B cell (primary cell): ENCODE measurements at regions not wholly inside any gene's neighbourhood (a gene's known extent, or its start where the extent isn't known, plus 50 kb on each side); places are given as distances from the start of the nearest gene placed in this dataset.

Experiments
- CTCF ChIP-seq: fragments of 200-600 bp; IDR thresholded peaks from one replicate; pipeline ENCODE4 v1.8.0; 2022; ENCODE audit warnings: antibody characterized with exemption, mild to moderate bottlenecking
- EZH2 ChIP-seq: IDR thresholded peaks from 2 replicates; pipeline ENCODE4 v1.6.1; 2012; ENCODE audit warnings: borderline replicate concordance, low read depth, mild to moderate bottlenecking, moderate library complexity, low read length; ENCODE audit not compliant: insufficient read depth, poor library complexity, severe bottlenecking

GRCh38 chr2:180057706-180058412 is 50.8 kb upstream of the CWC22 start:
- no peak for TF ChIP-seq CTCF
- TF ChIP-seq EZH2, result no peak
